ENCODE measurements at regions not wholly inside any gene's neighbourhood (a gene's known extent, or its start where the extent isn't known, plus 50 kb on each side); places are given as distances from the start of the nearest gene placed in this dataset.
A peak's percentile ranks its signal among the peaks of the same experiment; 100 is the strongest.
"Not testable (repeated sequence)": the region's sequence is repeated elsewhere in the genome, so short reads cannot be mapped to it uniquely, and the experiment has no call there.

DNA sequence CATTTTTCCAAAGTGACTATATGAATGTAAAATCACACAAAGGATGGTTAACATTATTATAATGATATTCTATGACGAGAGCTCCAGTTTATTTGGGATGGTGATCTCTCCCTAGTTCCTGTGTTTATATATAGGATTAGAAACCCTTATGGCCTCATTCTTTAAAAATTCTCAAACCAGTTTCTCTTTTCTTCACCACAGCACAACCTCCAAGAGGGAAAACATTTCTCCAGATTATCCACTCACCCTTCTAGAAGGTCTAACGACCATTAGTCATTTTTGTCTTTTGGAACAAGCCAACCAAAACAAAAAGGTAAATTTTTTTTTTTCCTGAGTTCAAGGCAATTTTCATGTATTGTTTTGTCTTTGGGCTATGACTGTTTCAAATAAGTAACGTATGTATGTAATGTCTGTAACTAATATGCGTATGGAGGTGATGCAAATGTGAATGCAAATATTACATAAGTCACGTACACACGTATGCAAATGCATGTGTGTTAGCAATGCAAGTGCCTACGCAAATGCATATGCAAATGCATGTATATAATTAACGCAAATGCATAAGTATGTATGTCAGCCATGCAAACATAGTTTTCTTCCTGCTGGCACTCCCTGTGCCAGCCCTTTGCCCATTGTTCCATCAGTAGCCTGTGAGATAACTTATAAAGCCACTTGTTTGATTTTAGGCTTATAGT, 72.5 kb upstream of the MORC3 start:
- DNase-seq (ENCODE audit: low read depth), result peak; percentile 74

DNA sequence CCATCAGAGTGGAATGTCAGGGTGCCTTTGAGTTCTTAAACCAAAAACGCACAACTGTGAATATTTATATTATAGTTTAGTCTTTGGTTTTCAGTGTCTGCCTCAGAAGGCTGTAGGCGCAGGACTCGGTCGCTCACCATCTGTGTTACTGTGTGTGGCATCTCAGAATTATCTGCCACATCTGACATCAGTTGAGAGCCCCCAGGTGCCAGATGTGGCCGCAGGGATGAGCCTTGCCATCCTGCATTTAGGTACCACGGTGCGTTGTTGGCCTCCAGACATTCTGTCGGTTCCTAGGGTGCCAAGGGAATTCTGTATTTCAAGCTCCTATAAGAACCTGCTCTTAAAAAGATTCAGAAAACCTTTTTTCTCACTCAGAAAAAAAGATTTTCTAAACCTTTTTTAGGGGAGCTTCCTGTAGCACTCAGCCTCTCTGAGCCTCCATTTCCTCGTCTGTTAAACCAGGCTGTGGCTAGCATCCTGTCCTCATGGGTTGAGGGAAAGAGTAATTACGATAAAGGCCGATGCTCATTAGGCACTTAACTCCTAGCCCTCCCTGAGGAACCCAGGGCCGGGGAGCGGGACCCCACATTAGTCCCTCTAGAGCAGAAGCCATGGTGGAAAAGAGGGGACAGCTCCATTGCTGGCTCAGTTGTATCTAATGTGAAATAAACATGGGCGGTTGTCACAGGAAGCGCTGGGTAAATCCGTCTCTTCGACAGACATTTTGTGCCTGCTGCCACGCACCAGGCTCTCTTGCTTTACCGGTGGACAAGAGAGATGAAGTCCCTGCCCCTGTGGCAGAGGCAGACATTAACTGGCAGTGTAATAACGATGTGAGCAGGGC, 70.2 kb upstream of the MORC3 start:
- DNase-seq (ENCODE audit: low read depth), result no peak

DNA sequence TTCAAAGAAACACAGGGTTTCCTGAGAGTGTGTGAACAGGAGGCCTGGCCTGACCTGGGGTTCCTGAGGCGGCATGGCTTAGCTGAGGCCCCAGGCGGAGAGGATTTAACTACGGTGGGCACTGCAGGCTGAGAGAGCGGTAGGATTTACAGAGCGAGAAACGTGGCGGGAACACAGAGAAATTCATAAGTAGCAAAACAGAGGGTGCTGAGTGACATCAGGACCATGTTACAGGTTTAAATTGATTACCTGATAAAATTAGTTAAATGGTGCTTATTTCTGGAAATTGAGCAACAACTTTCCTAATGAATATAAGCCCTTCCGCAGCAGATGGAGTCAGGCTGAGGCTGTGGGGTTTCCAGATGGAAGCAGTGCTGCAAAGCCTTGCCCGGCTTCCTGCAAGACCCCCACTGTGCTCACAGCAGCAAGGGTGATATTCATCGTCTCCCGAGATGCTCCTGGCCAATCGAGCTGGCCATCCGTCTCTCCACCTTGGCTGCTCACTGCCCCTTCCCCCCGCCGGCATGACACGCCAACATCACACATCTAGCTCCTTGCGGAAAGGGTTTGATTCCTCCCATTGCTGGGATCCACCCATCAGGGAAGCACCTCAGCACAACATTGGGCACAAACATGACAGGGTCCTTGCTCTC, 69.4 kb upstream of the MORC3 start:
- DNase-seq (ENCODE audit: low read depth), result no peak

DNA sequence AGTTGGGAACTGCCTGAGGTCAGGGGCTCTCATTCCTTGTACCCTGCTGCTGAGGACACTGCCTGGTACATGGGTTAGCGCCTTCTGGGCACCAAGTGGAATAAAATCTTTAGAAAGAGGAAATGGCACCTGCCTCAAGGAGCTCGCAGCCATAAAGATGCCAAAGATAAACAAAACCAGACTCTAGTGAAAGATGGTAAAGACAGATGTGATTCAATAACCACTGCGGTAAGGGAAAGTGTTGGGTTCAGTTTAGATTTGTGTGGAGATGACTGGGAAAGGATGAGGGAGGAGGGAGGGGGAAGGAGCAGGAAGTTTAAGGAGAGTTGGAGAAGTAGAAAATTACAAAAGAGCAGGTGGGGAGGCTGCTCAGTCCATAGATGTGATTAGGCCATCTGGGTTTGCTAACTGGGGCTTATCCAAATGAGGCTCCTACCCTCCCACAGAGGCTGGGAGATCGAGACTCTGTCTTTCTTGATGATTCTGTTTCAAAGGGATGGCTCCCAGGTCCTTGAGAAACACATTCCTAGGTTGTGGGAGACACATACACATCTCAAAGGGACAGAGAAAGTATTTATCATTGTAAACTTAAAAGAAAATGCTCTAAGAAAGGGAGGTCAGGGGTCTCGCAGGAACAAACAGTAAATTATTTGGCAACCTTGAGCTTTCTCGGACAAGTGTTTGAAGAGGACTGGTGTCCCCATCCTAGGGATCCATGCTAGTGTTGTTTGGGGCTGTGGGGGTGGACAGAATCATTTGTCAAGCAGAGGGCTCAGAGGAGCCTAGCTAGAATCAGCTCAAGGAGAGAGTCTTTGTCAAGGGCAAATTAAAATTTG, 65.7 kb upstream of the MORC3 start:
- no peak for DNase-seq (ENCODE audit: low read depth)

DNA sequence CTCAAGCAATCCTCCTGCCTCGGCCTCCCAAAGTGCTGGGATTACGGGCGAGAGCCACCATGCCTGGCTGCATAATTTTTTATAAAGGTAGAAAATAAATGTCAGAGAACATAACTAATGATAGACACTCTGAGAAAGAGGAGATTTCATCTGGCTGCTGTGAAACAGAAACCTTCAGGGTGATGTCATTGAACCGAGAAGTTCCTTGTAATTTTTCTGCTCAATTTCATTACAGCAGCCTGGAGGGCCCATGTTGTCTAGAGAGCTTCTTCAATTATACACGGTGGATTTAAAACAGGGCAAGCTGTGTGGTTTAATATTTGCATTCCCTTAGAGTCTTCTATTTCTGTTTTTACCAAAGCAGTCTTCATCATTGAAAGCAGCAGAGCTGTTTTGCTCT, 64.3 kb upstream of the MORC3 start:
- DNase-seq (ENCODE audit: low read depth), result no peak

DNA sequence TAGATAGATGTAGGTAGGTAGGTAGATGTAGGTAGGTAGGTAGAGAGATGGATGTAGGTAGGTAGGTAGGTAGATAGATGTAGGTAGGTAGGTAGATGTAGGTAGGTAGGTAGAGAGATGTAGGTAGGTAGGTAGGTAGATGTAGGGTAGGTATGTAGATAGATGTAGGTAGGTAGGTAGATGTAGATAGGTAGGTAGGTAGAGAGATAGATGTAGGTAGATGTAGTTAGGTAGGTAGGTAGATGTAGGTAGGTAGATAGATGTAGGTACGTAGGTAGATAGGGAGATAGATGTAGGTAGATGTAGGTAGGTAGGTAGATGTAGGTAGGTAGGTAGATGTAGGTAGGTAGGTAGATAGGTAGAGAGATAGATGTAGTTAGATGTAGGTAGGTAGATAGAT, 62.3 kb upstream of the MORC3 start:
- DNase-seq (ENCODE audit: low read depth), result no peak

DNA sequence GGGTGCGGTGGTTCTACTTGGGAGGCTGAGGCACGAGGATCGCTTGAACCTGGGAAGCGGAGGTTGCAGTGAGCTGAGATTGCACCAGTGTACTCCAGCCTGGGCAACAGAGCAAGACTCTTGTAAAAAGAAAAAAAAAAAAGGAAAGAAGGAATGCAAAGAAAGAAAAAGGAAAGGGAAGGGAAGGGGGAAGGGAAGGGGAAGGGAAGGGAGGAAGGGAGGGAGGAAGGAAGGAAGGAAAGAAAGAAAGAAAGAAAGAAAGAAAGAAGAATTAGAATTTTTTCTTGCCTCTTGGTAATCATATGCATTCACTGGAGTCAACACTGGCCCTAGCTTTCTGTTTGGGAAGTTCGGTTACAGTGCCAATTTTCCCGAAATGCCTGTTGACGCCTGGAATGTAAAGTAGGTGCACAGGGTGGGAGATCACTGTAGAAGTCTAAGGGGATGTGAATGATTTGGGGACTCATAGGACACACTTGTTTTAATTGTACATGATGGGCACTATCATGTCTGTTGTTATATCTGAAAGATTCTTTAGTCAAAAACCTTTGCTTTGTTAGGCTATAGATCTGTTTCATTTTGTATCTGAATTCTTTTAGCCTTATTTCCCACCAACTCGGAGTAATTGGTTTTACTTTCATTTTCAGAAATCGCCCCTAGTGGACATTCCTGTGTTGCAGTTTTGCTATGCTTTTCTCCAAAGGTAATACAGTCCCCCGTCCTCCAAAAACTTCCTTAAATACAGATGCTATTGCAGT, 59.8 kb upstream of the MORC3 start:
- peak; percentile 70 for DNase-seq (ENCODE audit: low read depth)

DNA sequence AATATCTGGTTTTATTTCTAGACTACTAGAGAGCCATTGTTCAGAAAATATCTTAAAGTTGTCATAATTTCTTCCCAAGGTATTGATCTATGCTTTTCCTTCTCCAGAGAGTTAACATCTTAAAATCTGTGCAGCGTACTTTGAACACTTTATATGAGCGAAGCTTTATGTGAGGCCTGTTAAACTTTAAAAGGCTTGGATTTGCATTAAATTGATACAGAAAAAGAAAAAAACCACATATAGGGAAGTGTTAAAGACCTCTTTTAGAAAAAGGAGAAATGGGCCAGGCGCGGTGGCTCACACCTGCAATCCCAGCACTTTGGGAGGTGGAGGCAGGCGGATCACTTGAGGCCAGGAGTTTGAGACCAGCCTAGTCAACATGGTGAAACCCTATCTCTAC, 59.2 kb upstream of the MORC3 start:
- no peak for DNase-seq (ENCODE audit: low read depth)

DNA sequence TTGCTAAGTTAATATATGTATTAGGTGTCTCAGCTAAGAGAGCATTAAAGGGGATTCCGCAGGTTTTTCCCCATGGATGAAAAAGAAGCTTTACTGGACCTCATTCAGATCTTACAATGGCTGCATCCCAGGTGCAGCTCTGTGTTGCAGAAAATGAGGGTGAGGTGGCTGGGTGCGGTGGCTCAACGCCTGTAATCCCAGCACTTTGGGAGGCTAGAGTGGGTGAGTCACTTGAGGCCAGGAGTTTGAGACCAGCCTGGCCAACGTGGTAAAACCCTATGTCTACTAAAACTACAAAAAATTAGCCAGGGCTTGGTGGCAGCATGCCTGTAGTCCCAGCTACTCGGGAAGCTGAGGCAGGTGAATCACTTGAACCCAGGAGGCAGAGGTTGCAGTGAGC, 58.5 kb upstream of the MORC3 start:
- DNase-seq (ENCODE audit: low read depth), result no peak

DNA sequence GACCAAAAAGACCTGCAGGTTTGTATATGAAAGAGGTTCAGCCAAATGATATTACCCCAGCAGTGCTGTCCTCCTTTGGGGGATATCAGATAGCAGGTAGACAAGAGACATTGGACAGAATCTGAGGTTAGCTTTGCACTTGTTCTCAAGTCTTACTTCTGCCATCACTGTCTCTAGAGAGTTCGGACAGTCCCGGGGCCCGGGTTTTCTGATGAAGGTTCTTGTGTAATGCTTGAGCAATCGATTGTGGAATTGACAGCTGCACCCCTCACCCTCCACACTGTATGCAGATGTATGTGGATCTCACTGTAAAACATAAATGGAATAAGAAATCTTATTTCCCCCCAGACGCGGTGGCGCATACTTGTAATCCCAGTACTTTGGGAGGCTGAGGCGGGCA, 56.2 kb upstream of the MORC3 start:
- DNase-seq (ENCODE audit: low read depth), result no peak

DNA sequence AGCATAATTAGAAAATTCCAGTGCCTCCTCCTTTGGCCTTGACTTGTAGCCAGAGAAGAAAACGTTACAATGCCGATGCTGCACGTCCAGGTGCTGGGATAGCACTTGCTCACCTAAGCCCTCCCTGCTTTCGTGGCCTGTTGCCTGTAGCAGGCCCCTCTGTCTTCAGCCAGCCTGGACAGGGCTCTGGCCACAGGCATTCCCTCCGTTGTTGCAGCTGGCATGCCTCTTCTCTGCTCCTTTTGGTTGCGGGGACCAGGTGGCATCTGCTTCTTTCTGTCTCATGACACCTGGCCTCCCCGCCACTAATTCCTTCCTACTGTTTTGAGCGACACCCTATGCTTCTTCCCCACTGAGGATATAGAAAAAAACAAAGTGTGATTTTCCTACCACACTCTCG, 54.6 kb upstream of the MORC3 start:
- no peak for DNase-seq (ENCODE audit: low read depth)

DNA sequence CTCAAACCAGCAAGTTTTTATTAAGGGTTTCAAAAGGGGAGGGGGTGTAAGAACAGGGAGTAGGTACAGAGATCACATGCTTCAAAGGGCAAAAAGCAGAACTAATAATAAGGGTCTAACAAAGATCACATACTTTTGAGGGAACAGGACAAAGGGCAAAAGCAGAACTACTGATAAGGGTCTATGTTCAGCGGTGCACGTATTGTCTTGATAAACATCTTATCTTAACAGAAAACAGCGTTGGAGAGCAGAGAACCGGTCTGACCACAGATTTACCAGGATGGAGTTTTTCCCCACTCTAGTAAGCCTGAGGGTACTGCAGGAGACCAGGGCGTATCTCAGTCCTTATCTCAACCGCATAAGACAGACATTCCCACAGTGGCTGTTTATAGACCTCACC, 52.2 kb upstream of the MORC3 start:
- not testable (repeated sequence) for DNase-seq (ENCODE audit: low read depth)

DNA sequence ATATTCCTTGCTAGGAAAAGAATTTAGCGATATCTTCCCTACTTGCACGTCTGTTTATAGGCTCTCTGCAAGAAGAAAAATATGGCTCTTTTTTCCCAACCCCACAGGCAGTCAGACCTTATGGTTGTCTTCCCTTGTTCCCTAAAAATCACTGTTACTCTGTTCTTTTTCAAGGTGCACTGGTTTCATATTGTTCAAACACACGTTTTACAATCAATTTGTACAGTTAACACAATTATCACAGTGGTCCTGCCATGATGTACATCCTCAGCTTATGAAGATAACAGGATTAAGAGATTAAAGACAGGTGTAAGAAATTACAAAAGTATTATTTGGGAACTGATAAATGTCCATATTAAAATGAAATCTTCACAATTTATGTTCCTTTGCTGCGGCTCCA, 51.7 kb upstream of the MORC3 start:
- DNase-seq (ENCODE audit: low read depth), result not testable (repeated sequence)

Data from iris pigment epithelial cell (primary cell).